GM23338 (cell line): ENCODE measurements at regions not wholly inside any gene's neighbourhood (a gene's known extent, or its start where the extent isn't known, plus 50 kb on each side); places are given as distances from the start of the nearest gene placed in this dataset.

ENCODE experiments used
- ATAC-seq: fragments of 200-7000 bp; cut with Tn5 transposase; 3 replicates; pipeline ENCODE4 v1.9.1; 2020
- DNase-seq: peaks from one replicate; pipeline ENCODE4 v3.0.0-alpha.2; 2015; ENCODE audit warnings: low spot score
- H2AFZ ChIP-seq: fragments of 200-600 bp; sonication (generic); 2 replicates; pipeline ENCODE4 v1.8.0; 2016; ENCODE audit warnings: antibody characterized with exemption, mild to moderate bottlenecking, moderate library complexity
- H3F3A ChIP-seq: fragments of 200-600 bp; sonication (generic); replicated peaks from 2 replicates; pipeline ENCODE4 v1.8.0; 2017; ENCODE audit warnings: antibody characterized with exemption, mixed run types, low read depth
- H3K27ac ChIP-seq: fragments of 200-600 bp; sonication (generic); 2 replicates; pipeline ENCODE4 v1.6.1; 2016; ENCODE audit warnings: low read depth
- H3K27me3 ChIP-seq: fragments of 200-600 bp; sonication (generic); 2 replicates; pipeline ENCODE4 v1.8.0; 2016; ENCODE audit warnings: mild to moderate bottlenecking, mixed run types, moderate library complexity; ENCODE audit not compliant: insufficient read depth
- H3K36me3 ChIP-seq: fragments of 200-600 bp; sonication (generic); 2 replicates; pipeline ENCODE4 v1.8.0; 2016; ENCODE audit warnings: mild to moderate bottlenecking; ENCODE audit not compliant: insufficient read depth
- H3K4me1 ChIP-seq: fragments of 200-600 bp; sonication (generic); 2 replicates; pipeline ENCODE4 v1.8.0; 2016; ENCODE audit warnings: mild to moderate bottlenecking, moderate library complexity; ENCODE audit not compliant: insufficient read depth
- H3K4me2 ChIP-seq: fragments of 200-600 bp; sonication (generic); 2 replicates; pipeline ENCODE4 v1.7.1; 2017; ENCODE audit warnings: mixed run types
- H3K4me3 ChIP-seq: fragments of 200-600 bp; sonication (generic); 2 replicates; pipeline ENCODE4 v1.6.1; 2016; ENCODE audit warnings: mixed run types
- H3K79me2 ChIP-seq: fragments of 200-600 bp; sonication (generic); replicated peaks from 2 replicates; pipeline ENCODE4 v1.8.0; 2017; ENCODE audit warnings: mild to moderate bottlenecking; ENCODE audit not compliant: insufficient read depth
- H3K9me2 ChIP-seq: fragments of 200-600 bp; sonication (generic); 2 replicates; pipeline ENCODE4 v1.8.0; 2017; ENCODE audit not compliant: insufficient read depth
- H4K20me1 ChIP-seq: fragments of 200-600 bp; sonication (generic); replicated peaks from 2 replicates; pipeline ENCODE4 v1.8.0; 2017; ENCODE audit warnings: mild to moderate bottlenecking; ENCODE audit not compliant: insufficient read depth
- H3K27ac Mint-ChIP-seq: 2 replicates; pipeline ENCODE4 v1.8.0; 2020; ENCODE audit warnings: inconsistent platforms, mild to moderate bottlenecking, moderate library complexity, mixed read lengths
- H3K27me3 Mint-ChIP-seq: 3 replicates; pipeline ENCODE4 v1.8.0; 2022; ENCODE audit warnings: low read depth, mild to moderate bottlenecking, moderate library complexity, mixed read lengths, inconsistent platforms; ENCODE audit not compliant: insufficient read depth, poor library complexity
- H3K36me3 Mint-ChIP-seq: 3 replicates; pipeline ENCODE4 v1.8.0; 2021; ENCODE audit warnings: low read depth, mild to moderate bottlenecking, inconsistent platforms, moderate library complexity, mixed read lengths
- H3K4me1 Mint-ChIP-seq: 3 replicates; pipeline ENCODE4 v1.8.0; 2020; ENCODE audit warnings: mild to moderate bottlenecking, inconsistent platforms, mixed read lengths
- H3K4me3 Mint-ChIP-seq: 3 replicates; pipeline ENCODE4 v1.8.0; 2021; ENCODE audit warnings: moderate library complexity, mild to moderate bottlenecking, inconsistent platforms, mixed read lengths
- H3K9me3 Mint-ChIP-seq: 3 replicates; pipeline ENCODE4 v1.8.0; 2020; ENCODE audit warnings: moderate library complexity, mild to moderate bottlenecking, inconsistent platforms, mixed read lengths
- CREB1 ChIP-seq: fragments of 250-450 bp; sonication (Bioruptor Pico); IDR thresholded peaks from 2 replicates; pipeline ENCODE4 v1.5.0; 2020; ENCODE audit warnings: low read depth, mild to moderate bottlenecking, moderate library complexity
- ZNF114 ChIP-seq: fragments of 250-450 bp; sonication (Bioruptor Pico); IDR thresholded peaks from 2 replicates; pipeline ENCODE4 v1.5.0; 2020; ENCODE audit warnings: mild to moderate bottlenecking, moderate library complexity
- TF ChIP-seq, protein P1 (sequence below): IDR thresholded peaks from one replicate; pipeline ENCODE4 v1.6.1; 2018; ENCODE audit warnings: antibody characterized with exemption; ENCODE audit not compliant: unreplicated experiment
- TF ChIP-seq, protein P2 (sequence below): fragments of 250-450 bp; sonication (Bioruptor Pico); IDR thresholded peaks from 2 replicates; pipeline ENCODE4 v1.5.0; 2020; ENCODE audit warnings: mild to moderate bottlenecking, moderate library complexity

DNA sequence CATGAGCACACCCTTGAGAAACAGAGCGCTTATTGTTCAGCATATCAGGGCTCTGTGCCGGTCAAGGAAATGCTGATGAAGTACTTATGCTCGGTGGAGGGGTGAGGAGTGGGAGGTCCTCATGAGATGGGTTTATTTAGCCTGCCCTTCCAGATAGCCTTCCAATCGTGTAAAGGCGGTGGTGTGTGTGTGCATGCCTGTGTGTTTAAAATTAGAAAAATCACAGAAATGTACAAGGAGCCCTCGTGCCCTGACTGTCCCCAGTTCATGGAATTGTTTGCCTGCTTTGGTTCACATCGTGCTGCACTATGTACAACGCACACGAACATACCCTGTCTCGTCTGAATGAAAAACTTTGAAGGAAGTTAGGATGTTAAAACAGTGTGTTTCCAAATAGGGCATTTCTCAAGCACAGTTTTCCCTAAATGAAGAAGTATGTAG is 158.6 kb downstream of the AQP4 start:
- Histone ChIP-seq H3K79me2 (no peaks in the 10 kb centered on the region), H3K27ac (no peak overlapping the region), H4K20me1 (no peaks in the 10 kb centered on the region), H3K36me3 (no peaks in the 10 kb centered on the region), H3K9me2 (0 out of 2 replicates have a peak, but pooled peaks cover 5% of the 10 kb centered on the region), H2AFZ (0 out of 2 replicates have a peak overlapping the region, but pooled peaks have one; percentile 40), H3K4me2 (no peak overlapping the region), H3K27me3 (peaks cover 15% of the 10 kb centered on the region), H3K4me3 (no peak overlapping the region), H3F3A (no peaks in the 10 kb centered on the region), H3K4me1 (peaks cover 14% of the 10 kb centered on the region)
- Mint-ChIP-seq H3K4me1 (peaks cover 32% of the 10 kb centered on the region), H3K27me3 (peaks cover 19% of the 10 kb centered on the region), H3K27ac (no peak overlapping the region), H3K9me3 (no peaks in the 10 kb centered on the region), H3K36me3 (no peaks in the 10 kb centered on the region), H3K4me3 (no peak overlapping the region)
- TF ChIP-seq ZNF114 (no peak), CREB1 (CRISPR knock-in tag) (no peak)
- TF ChIP-seq, protein P1, sequence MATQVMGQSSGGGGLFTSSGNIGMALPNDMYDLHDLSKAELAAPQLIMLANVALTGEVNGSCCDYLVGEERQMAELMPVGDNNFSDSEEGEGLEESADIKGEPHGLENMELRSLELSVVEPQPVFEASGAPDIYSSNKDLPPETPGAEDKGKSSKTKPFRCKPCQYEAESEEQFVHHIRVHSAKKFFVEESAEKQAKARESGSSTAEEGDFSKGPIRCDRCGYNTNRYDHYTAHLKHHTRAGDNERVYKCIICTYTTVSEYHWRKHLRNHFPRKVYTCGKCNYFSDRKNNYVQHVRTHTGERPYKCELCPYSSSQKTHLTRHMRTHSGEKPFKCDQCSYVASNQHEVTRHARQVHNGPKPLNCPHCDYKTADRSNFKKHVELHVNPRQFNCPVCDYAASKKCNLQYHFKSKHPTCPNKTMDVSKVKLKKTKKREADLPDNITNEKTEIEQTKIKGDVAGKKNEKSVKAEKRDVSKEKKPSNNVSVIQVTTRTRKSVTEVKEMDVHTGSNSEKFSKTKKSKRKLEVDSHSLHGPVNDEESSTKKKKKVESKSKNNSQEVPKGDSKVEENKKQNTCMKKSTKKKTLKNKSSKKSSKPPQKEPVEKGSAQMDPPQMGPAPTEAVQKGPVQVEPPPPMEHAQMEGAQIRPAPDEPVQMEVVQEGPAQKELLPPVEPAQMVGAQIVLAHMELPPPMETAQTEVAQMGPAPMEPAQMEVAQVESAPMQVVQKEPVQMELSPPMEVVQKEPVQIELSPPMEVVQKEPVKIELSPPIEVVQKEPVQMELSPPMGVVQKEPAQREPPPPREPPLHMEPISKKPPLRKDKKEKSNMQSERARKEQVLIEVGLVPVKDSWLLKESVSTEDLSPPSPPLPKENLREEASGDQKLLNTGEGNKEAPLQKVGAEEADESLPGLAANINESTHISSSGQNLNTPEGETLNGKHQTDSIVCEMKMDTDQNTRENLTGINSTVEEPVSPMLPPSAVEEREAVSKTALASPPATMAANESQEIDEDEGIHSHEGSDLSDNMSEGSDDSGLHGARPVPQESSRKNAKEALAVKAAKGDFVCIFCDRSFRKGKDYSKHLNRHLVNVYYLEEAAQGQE: no peak
- TF ChIP-seq, protein P2, sequence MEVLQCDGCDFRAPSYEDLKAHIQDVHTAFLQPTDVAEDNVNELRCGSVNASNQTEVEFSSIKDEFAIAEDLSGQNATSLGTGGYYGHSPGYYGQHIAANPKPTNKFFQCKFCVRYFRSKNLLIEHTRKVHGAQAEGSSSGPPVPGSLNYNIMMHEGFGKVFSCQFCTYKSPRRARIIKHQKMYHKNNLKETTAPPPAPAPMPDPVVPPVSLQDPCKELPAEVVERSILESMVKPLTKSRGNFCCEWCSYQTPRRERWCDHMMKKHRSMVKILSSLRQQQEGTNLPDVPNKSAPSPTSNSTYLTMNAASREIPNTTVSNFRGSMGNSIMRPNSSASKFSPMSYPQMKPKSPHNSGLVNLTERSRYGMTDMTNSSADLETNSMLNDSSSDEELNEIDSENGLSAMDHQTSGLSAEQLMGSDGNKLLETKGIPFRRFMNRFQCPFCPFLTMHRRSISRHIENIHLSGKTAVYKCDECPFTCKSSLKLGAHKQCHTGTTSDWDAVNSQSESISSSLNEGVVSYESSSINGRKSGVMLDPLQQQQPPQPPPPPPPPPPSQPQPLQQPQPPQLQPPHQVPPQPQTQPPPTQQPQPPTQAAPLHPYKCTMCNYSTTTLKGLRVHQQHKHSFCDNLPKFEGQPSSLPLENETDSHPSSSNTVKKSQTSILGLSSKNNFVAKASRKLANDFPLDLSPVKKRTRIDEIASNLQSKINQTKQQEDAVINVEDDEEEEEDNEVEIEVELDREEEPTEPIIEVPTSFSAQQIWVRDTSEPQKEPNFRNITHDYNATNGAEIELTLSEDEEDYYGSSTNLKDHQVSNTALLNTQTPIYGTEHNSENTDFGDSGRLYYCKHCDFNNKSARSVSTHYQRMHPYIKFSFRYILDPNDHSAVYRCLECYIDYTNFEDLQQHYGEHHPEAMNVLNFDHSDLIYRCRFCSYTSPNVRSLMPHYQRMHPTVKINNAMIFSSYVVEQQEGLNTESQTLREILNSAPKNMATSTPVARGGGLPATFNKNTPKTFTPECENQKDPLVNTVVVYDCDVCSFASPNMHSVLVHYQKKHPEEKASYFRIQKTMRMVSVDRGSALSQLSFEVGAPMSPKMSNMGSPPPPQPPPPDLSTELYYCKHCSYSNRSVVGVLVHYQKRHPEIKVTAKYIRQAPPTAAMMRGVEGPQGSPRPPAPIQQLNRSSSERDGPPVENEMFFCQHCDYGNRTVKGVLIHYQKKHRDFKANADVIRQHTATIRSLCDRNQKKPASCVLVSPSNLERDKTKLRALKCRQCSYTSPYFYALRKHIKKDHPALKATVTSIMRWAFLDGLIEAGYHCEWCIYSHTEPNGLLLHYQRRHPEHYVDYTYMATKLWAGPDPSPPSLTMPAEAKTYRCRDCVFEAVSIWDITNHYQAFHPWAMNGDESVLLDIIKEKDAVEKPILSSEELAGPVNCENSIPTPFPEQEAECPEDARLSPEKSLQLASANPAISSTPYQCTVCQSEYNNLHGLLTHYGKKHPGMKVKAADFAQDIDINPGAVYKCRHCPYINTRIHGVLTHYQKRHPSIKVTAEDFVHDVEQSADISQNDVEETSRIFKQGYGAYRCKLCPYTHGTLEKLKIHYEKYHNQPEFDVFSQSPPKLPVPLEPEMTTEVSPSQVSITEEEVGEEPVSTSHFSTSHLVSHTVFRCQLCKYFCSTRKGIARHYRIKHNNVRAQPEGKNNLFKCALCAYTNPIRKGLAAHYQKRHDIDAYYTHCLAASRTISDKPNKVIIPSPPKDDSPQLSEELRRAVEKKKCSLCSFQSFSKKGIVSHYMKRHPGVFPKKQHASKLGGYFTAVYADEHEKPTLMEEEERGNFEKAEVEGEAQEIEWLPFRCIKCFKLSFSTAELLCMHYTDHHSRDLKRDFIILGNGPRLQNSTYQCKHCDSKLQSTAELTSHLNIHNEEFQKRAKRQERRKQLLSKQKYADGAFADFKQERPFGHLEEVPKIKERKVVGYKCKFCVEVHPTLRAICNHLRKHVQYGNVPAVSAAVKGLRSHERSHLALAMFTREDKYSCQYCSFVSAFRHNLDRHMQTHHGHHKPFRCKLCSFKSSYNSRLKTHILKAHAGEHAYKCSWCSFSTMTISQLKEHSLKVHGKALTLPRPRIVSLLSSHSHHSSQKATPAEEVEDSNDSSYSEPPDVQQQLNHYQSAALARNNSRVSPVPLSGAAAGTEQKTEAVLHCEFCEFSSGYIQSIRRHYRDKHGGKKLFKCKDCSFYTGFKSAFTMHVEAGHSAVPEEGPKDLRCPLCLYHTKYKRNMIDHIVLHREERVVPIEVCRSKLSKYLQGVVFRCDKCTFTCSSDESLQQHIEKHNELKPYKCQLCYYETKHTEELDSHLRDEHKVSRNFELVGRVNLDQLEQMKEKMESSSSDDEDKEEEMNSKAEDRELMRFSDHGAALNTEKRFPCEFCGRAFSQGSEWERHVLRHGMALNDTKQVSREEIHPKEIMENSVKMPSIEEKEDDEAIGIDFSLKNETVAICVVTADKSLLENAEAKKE: no peak
- no peak for DNase-seq
- no peak for ATAC-seq
